GM19463 (cell line): ENCODE measurements at regions not wholly inside any gene's neighbourhood (a gene's known extent, or its start where the extent isn't known, plus 50 kb on each side); places are given as distances from the start of the nearest gene placed in this dataset.
"Not testable (repeated sequence)": the region's sequence is repeated elsewhere in the genome, so short reads cannot be mapped to it uniquely, and the experiment has no call there.

Experiments
- ATAC-seq: cut with Tn5 transposase; IDR thresholded peaks from one replicate; pipeline ENCODE4 v1.9.1; 2021; ENCODE audit warnings: mild to moderate bottlenecking, moderate library complexity; ENCODE audit not compliant: unreplicated experiment

DNA sequence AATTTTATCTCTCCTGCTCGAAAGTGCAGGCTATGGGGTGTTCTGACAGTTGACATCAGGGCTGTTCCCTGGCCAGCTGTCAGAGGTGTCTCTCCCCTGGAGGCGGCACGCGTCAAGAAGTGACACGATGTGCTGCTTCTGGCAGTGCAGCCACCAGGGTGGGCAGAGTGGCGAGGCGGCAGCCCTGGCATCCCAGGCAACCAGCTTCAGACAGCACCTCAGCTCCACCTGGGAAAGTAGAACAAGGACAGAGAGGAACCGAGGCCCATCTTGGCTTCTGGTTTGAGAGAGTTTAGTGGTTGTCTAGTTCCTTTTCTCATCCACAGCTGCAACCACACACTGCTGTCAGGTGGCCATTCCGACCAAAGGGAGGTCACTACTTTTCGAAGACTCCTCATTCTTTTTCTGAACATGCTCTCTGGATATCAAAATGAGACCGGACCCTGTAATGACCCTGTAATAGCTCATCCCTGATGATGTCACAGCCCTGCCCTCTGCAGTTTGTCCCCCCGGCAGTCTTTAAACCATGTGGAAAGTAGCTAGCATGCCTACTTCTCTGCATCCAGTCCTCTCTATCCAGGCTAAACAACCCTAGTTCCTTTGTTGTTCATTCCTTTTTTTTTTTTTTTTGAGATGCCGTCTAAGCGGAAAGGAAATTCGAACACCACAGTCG lies 381.0 kb upstream of the NRP1 start:
- ATAC-seq: peak; percentile 66

DNA sequence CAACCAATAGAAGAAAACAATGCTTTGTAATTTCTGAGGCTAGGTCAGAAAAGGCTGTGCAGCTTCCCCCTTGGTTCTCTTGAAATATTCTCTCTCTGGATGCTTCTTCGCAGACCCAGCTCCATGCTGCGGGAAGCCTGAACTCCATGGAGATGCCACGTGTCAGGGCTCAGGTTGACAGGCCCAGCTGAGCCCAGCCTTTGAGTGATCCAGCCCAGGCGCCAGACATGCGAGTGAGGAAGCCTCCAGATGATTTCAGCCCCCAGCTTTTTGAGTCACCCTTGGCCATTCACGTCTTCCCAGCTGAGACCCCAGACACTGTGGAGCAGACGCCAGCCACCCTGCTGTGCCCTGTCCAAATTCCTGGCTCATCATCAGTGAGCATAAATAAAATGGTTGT lies 378.4 kb upstream of the NRP1 start:
- no peak for ATAC-seq

DNA sequence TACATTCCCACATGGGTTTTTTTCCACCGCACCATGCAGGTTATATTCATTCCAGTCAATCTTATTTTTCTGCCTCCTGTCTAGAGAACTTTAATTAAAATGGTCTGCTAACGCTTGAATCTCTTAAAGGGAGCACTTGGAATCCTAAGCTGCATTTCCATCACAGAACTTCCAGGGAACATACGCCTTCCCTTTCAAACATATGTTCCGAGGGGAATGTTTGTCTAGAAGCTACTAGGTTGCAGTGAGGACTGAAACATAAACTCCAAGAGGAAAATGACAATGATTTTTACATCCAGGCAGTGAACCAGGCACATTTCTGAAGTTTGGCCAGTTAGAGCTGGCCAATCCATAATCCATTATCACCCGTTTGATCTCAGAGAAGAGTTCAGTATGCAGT lies 375.5 kb upstream of the NRP1 start:
- no peak for ATAC-seq

DNA sequence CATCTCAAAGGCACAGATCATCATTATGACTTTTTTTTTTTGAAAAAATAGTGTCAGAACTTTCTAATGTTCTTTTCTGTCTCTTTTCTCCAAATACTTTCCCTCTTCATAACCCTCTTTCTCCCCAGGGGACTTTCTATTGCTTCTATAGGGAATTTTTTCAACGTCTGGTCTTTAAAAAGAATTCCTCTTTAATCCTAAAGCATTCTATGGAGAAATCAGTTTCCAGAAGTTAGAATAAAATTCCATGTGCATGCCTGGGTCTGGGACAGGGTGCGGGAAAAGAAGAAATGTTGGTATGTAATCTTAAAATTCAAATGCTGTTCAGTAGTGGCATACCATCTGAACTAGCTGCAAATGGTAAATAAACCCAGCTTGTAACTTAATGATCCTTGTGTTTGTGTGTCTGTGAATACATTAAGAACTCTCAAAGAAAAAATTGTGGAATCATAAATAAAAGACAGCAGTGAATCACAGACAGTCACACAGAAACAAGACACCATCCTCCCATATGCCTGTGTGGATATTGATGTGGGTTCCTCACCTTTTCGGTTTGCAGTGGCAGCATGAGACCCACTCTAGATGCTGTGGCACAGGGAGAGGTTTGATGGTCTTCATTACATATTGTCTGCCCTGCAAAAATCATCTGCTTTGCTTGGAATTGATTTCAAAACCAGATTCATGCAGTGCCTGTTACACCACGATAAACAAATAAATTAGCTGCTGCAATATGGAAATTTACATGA lies 374.7 kb upstream of the NRP1 start:
- ATAC-seq: no peak

- ATAC-seq: no peak
Measured at GRCh38 chr10:33708561-33708960, 374.1 kb upstream of the NRP1 start.

- no peak for ATAC-seq
Measured at GRCh38 chr10:33706746-33707145, 372.3 kb upstream of the NRP1 start.

- no peak for ATAC-seq
Measured at GRCh38 chr10:33706191-33706590, 371.7 kb upstream of the NRP1 start.

- no peak for ATAC-seq
Measured at GRCh38 chr10:33704214-33704830, 369.9 kb upstream of the NRP1 start.

DNA sequence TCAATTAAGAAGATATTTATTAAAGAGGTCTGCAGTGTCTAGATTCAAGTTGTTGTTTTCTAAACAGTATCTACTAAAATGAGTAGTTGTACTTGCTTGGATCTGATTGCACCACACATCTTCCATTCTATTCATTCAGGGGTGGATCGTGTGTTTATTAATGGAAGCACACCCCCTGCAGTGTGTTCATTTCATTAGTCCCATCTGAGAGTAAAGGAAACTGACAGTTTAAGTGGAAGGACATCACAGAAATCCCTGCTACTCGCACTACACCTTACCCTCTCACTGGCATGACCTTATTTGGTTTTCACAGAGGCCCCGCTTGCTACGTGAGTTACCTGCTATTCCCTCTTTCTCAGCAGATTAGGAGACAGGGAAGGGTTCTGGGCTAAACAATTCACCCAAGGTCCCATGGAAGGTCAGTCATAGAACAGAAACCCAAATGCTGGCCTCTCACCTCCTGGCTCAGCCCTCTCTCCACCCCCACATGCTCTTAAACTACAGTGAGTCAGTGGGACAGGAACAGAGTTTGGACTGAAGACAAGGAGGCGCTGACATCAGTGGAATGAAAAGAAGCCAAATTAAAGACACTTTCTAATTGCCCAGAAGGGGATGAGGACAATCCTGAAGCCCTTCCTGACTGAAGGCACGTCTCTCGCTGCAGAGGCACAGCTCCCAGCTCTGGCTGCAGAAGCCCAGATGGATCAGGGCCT lies 369.2 kb upstream of the NRP1 start:
- no peak for ATAC-seq

DNA sequence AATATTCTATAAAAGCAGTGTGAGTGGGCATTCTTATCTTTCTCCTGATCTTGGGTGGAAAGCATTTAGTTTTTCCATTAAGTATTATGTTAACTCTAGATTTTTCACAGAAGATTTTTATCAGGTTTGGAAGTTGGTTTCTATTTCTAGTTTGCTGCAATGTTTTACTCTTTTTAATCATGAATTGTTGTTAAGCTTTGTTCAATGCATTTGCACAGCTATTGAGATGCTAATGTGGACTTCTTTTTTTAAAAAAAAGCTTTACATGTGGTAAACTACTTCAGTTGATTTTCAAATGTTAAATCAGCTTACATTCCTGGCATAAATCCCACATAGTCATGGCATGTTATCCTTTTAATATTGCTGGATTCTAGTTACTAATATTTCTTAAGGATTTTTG lies 363.6 kb upstream of the NRP1 start:
- no peak for ATAC-seq

- no peak for ATAC-seq
Measured at GRCh38 chr10:33697016-33697415, 362.5 kb upstream of the NRP1 start.

DNA sequence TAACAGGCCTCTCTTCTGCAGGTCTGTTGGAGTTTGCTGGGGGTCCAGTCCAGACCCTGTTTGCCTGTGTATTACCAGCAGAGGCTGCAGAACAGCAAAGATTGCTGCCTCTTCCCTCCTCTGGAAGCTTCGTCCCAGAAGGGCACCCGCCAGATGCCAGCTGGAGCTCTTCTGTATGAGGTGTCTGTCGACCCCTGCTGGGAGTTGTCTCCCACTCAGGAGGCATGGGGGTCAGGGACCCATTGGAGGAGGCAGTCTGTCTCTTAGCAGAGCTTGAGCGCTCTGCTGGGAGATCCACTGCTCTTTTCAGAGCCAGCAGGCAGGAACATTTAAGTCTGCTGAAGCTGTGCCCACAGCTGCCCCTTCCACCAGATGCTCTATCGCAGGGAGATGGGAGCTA lies 361.1 kb upstream of the NRP1 start:
- no peak for ATAC-seq

DNA sequence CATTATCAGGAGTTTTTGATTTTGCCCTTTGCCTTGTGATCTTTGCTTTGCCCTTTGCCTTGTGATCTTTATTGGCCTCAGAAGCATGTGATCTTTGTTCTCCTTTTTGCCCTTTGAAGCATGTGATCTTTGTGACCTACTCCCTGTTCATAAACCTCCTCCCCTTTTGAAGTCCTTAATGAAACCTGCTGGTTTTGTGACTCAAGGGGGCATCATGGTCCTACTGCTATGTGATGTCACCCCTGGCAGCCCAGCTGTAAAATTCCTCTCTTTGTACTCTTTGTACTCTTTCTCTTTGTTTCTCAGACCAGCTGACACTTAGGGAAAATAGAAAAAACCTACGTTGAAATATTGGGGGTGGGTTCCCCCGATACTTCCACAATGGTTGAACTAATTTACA lies 356.1 kb upstream of the NRP1 start:
- not testable (repeated sequence) for ATAC-seq

DNA sequence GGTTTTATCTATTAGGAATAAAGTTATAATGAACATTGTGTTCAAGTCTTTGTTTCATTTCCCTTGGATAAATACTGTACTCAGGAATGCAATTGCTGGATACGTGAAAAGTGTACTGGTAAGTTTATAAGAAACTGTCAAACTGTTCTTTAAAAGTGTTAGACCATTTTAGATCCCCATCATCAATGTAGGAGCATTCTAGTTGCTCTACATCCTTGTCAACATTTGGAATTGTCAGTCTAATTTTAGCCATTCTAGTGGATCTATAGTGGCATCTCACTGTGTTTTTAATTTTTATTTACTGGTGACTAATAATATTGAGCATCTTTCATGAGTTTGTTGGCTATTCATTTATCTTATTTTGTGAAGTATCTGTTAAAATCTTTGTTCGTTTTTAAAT lies 354.0 kb upstream of the NRP1 start:
- ATAC-seq: no peak

DNA sequence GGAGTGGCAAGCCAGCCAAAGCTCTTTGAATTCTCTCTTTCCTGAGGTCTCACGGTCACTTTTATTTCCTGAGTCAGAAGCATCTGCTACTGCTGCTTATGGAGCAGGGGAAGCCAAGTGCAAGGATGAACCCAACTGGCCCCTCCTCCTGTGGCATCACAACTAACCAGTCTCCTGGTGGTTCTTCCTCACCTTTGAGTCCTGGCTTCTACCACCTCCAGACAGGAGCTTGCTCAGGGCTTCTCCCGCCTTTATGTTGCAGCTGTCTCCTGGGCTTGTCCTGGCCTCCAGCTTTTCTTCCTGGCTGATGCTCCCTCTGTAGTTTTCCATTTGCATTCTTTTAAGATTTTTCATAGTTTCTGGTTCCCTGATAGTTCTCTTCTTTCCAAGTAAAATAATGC lies 349.7 kb upstream of the NRP1 start:
- no peak for ATAC-seq

DNA sequence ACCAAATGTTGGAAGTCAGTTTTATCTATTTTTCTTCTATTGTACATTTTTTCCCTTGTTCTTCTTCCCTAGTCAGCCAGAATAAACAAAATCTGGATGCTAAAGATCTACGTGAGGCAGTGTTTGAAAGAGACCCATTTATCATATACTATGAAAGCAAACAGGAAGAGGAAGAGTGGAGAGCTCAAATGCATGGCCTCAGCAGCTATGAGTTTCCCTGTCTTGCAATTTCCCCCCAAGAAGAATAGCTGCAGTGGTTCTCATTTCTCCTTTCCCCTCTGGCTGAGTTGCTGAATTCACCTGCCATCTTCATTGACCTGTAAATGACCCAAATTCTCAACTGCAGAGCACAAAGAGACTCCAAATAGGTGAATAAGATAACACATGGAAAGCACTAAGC lies 347.1 kb upstream of the NRP1 start:
- ATAC-seq: no peak

DNA sequence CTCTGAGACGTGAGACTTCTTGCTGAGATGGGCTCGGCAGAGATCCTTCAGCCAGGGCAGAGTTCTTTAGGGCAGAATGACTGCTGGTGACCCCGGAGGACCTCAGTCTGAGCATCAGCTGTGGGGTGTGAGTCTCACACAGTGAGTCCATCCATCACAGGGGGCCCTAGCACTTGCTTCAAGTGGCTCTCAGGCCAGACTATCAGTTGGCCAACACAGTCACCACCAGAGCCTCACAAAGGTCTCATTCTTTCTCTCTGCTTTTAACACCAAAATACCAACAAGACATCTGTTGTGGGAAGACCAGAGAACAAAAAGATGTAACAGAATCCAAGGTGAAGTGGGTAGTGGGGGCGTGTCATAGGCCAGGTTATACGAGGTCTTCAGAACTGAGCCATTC lies 345.6 kb upstream of the NRP1 start:
- no peak for ATAC-seq

- ATAC-seq: no peak
Measured at GRCh38 chr10:33676606-33677339, 342.3 kb upstream of the NRP1 start.

GRCh38 chr10:33674986-33675599 lies 340.6 kb upstream of the NRP1 start:
- no peak for ATAC-seq

DNA sequence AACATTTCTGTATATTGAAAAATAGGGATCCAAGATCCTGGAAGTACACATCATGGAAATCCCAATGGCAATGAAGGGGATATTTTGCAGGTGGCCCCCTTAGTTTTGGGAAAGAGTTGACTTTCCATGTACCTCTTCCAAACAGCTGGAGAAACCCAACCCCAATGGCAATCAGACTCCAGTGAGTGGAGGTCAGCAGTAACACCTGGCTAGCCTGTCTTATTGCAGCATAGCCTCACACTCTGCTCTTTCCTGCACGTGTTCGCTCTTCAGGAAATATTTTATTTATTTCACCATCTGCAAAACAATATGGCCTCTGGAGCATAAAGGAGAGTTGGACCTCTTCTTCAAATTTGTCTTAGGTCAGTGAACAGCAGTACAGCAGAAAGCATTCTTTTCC lies 340.0 kb upstream of the NRP1 start:
- ATAC-seq: no peak
